ENCODE measurements at regions not wholly inside any gene's neighbourhood (a gene's known extent, or its start where the extent isn't known, plus 50 kb on each side); places are given as distances from the start of the nearest gene placed in this dataset.

GRCh38 chr18:78430131-78430758 lies 549.4 kb upstream of the SALL3 start:
- TF ChIP-seq POLR2AphosphoS5 (IDR thresholded peaks at IDR 0.05) (no peak), POLR2A (IDR thresholded peaks at IDR 0.05) (no peak)
- TF ChIP-seq, protein P1, sequence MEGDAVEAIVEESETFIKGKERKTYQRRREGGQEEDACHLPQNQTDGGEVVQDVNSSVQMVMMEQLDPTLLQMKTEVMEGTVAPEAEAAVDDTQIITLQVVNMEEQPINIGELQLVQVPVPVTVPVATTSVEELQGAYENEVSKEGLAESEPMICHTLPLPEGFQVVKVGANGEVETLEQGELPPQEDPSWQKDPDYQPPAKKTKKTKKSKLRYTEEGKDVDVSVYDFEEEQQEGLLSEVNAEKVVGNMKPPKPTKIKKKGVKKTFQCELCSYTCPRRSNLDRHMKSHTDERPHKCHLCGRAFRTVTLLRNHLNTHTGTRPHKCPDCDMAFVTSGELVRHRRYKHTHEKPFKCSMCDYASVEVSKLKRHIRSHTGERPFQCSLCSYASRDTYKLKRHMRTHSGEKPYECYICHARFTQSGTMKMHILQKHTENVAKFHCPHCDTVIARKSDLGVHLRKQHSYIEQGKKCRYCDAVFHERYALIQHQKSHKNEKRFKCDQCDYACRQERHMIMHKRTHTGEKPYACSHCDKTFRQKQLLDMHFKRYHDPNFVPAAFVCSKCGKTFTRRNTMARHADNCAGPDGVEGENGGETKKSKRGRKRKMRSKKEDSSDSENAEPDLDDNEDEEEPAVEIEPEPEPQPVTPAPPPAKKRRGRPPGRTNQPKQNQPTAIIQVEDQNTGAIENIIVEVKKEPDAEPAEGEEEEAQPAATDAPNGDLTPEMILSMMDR (IDR thresholded peaks at IDR 0.05 in 8 of 11, conservative IDR thresholded peaks at IDR 0.05 in 3 of 11), result no peak

All from spleen (tissue), 7 donors.